OCI-LY1 (cell line): ENCODE measurements at regions not wholly inside any gene's neighbourhood (a gene's known extent, or its start where the extent isn't known, plus 50 kb on each side); places are given as distances from the start of the nearest gene placed in this dataset.
"Not testable (repeated sequence)": the region's sequence is repeated elsewhere in the genome, so short reads cannot be mapped to it uniquely, and the experiment has no call there.

Source experiments
- H2AFZ ChIP-seq: fragments of 200-600 bp; sonication (generic), shearing (Covaris generic); 2 replicates; pipeline ENCODE4 v1.6.0; 2014; ENCODE audit warnings: antibody characterized with exemption, mild to moderate bottlenecking, low read length
- H3F3A ChIP-seq: fragments of 200-600 bp; sonication (generic), shearing (Covaris generic); 2 replicates; pipeline ENCODE4 v1.6.0; 2014; ENCODE audit warnings: mild to moderate bottlenecking, antibody characterized with exemption, low read length, moderate library complexity; ENCODE audit not compliant: insufficient read depth
- H3K27ac ChIP-seq: fragments of 200-600 bp; sonication (generic); 2 replicates; pipeline ENCODE4 v1.5.1; 2014; ENCODE audit warnings: low read length, mixed run types, mild to moderate bottlenecking, low read depth; ENCODE audit not compliant: poor library complexity, severe bottlenecking
- H3K27me3 ChIP-seq: fragments of 200-600 bp; sonication (generic); 2 replicates; pipeline ENCODE4 v1.6.0; 2014; ENCODE audit warnings: antibody characterized with exemption, mild to moderate bottlenecking, low read length, moderate library complexity; ENCODE audit not compliant: insufficient read depth
- H3K36me3 ChIP-seq: fragments of 200-600 bp; sonication (generic); 2 replicates; pipeline ENCODE4 v1.6.1; 2014; ENCODE audit warnings: mild to moderate bottlenecking, antibody characterized with exemption, low read length, moderate library complexity, mixed read lengths; ENCODE audit not compliant: insufficient read depth
- H3K4me1 ChIP-seq: fragments of 200-600 bp; sonication (generic); 2 replicates; pipeline ENCODE4 v1.5.1; 2014; ENCODE audit warnings: mild to moderate bottlenecking, low read length, moderate library complexity; ENCODE audit not compliant: insufficient read depth, severe bottlenecking
- H3K4me2 ChIP-seq: fragments of 200-600 bp; sonication (generic), shearing (Covaris generic); 2 replicates; pipeline ENCODE4 v1.6.1; 2014; ENCODE audit warnings: low read length
- H3K4me3 ChIP-seq: fragments of 200-600 bp; sonication (generic); 2 replicates; pipeline ENCODE4 v1.5.1; 2014; ENCODE audit warnings: low read length, low read depth, mild to moderate bottlenecking, mixed read lengths; ENCODE audit not compliant: poor library complexity, severe bottlenecking
- H3K79me2 ChIP-seq: fragments of 200-600 bp; shearing (Covaris generic); 2 replicates; pipeline ENCODE4 v1.6.1; 2016; ENCODE audit warnings: mixed run types, low read length, mixed read lengths; ENCODE audit not compliant: insufficient read depth
- H3K9ac ChIP-seq: fragments of 200-600 bp; sonication (generic), shearing (Covaris generic); 2 replicates; pipeline ENCODE4 v1.6.1; 2014; ENCODE audit warnings: mild to moderate bottlenecking, low read length, mixed read lengths
- H3K9me2 ChIP-seq: fragments of 200-600 bp; sonication (generic), shearing (Covaris generic); 2 replicates; pipeline ENCODE4 v1.6.1; 2014; ENCODE audit warnings: low read depth, mild to moderate bottlenecking, low read length, mixed read lengths
- H3K9me3 ChIP-seq: fragments of 200-600 bp; shearing (Covaris generic); 2 replicates; pipeline ENCODE4 v1.6.1; 2014; ENCODE audit warnings: low read length, mixed read lengths
- H4K20me1 ChIP-seq: fragments of 200-600 bp; sonication (generic), shearing (Covaris generic); 2 replicates; pipeline ENCODE4 v1.6.0; 2016; ENCODE audit warnings: mild to moderate bottlenecking, low read length; ENCODE audit not compliant: insufficient read depth
- EZH2 ChIP-seq: fragments of 200-600 bp; sonication (generic), shearing (Covaris generic); IDR thresholded peaks from 2 replicates; pipeline ENCODE4 v1.8.0; 2017; ENCODE audit warnings: borderline replicate concordance, mixed run types, mild to moderate bottlenecking, antibody characterized with exemption, low read length, moderate library complexity, mixed read lengths
- TF ChIP-seq, protein P1 (sequence below): fragments of 200-600 bp; sonication (generic), shearing (Covaris generic); IDR thresholded peaks from 2 replicates; pipeline ENCODE4 v1.5.1; 2017; ENCODE audit warnings: mild to moderate bottlenecking, antibody characterized with exemption, low read length, moderate library complexity, mixed read lengths

DNA sequence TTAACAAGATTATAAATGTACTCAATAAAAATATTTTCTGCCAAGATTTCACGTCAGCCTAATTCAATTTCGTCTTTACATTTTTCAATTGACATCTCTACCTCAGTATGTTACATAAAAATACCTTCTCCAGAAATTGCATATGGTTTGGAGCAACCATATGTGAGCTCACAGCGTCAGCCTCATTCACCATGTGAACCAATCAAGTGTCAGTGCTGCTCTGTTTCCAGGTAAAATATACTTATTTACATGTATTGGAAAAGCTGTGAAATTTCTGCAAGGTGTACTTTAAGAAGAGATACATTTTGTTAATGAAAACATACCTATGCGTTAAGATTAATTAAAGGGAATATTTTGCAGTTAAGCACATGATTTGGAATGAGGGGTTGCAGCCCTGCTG lies 110.7 kb upstream of the PRSS1 start:
- no peaks in the 10 kb centered on the region; the same call in 1 of the 2 replicates for H3K27me3 ChIP-seq
- H3K9me3 ChIP-seq: no peaks in the 10 kb centered on the region
- no peaks in the 10 kb centered on the region for H3F3A ChIP-seq
- no peak overlapping the region for H3K27ac ChIP-seq
- H3K79me2 ChIP-seq: no peaks in the 10 kb centered on the region
- H3K36me3 ChIP-seq: no peaks in the 10 kb centered on the region
- H3K9ac ChIP-seq: no peak overlapping the region
- H3K4me1 ChIP-seq: no peaks in the 10 kb centered on the region
- H3K4me2 ChIP-seq: no peak overlapping the region
- TF ChIP-seq, protein P1, sequence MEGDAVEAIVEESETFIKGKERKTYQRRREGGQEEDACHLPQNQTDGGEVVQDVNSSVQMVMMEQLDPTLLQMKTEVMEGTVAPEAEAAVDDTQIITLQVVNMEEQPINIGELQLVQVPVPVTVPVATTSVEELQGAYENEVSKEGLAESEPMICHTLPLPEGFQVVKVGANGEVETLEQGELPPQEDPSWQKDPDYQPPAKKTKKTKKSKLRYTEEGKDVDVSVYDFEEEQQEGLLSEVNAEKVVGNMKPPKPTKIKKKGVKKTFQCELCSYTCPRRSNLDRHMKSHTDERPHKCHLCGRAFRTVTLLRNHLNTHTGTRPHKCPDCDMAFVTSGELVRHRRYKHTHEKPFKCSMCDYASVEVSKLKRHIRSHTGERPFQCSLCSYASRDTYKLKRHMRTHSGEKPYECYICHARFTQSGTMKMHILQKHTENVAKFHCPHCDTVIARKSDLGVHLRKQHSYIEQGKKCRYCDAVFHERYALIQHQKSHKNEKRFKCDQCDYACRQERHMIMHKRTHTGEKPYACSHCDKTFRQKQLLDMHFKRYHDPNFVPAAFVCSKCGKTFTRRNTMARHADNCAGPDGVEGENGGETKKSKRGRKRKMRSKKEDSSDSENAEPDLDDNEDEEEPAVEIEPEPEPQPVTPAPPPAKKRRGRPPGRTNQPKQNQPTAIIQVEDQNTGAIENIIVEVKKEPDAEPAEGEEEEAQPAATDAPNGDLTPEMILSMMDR: no peak
- no peak for TF ChIP-seq EZH2
- H3K9me2 ChIP-seq: no peaks in the 10 kb centered on the region
- H2AFZ ChIP-seq: no peak overlapping the region
- H3K4me3 ChIP-seq: no peak overlapping the region
- H4K20me1 ChIP-seq: no peaks in the 10 kb centered on the region

DNA sequence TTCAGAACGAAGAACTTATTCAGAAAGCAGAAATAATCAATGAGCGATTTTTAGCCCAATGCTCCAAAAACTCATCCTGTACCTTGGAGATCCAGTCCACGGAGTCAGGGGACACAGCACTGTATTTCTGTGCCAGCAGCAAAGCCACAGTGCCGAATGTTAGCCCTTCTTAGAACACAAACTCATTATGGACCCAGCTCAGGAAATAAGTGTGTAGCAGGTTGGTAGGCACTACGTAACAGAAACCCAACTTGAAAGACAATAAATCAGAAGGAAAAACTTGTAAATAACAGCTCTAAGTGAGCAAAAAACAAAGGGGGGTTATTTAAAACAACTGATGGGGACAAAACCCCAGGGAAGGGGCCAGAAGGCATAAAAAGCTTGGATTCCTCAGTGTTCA lies 112.0 kb upstream of the PRSS1 start:
- H3K27me3 ChIP-seq: peaks cover 1% of the 10 kb centered on the region; the same call in 1 of the 2 replicates
- no peak overlapping the region for H3K4me3 ChIP-seq
- H3K9me2 ChIP-seq: no peaks in the 10 kb centered on the region
- no peaks in the 10 kb centered on the region for H4K20me1 ChIP-seq
- TF ChIP-seq EZH2: no peak
- TF ChIP-seq, protein P1: no peak
- H3K79me2 ChIP-seq: no peaks in the 10 kb centered on the region
- H3F3A ChIP-seq: no peaks in the 10 kb centered on the region
- H3K36me3 ChIP-seq: no peaks in the 10 kb centered on the region
- no peaks in the 10 kb centered on the region for H3K9me3 ChIP-seq
- no peak overlapping the region for H3K27ac ChIP-seq
- no peak overlapping the region for H2AFZ ChIP-seq
- H3K9ac ChIP-seq: no peak overlapping the region
- no peak overlapping the region for H3K4me2 ChIP-seq
- H3K4me1 ChIP-seq: no peaks in the 10 kb centered on the region

GRCh38 chr7:142636751-142637150 lies 112.5 kb upstream of the PRSS1 start:
- H3K4me2 ChIP-seq: no peak overlapping the region
- no peaks in the 10 kb centered on the region for H3K4me1 ChIP-seq
- H3K79me2 ChIP-seq: no peaks in the 10 kb centered on the region
- H3K9ac ChIP-seq: no peak overlapping the region
- H3K27ac ChIP-seq: no peak overlapping the region
- H3K4me3 ChIP-seq: no peak overlapping the region
- no peaks in the 10 kb centered on the region for H4K20me1 ChIP-seq
- no peaks in the 10 kb centered on the region for H3K9me2 ChIP-seq
- no peak overlapping the region for H2AFZ ChIP-seq
- no peaks in the 10 kb centered on the region for H3K9me3 ChIP-seq
- TF ChIP-seq, protein P1: no peak
- TF ChIP-seq EZH2: no peak
- H3F3A ChIP-seq: no peaks in the 10 kb centered on the region
- no peaks in the 10 kb centered on the region for H3K36me3 ChIP-seq
- peaks cover 3% of the 10 kb centered on the region; the same call in 1 of the 2 replicates for H3K27me3 ChIP-seq

GRCh38 chr7:142636107-142636506 lies 113.2 kb upstream of the PRSS1 start:
- not testable (repeated sequence) for H2AFZ ChIP-seq, H3K9me3 ChIP-seq, H3K9me2 ChIP-seq, H3K27me3 ChIP-seq, H3K9ac ChIP-seq, H3K36me3 ChIP-seq, H3K4me3 ChIP-seq, H3F3A ChIP-seq, H3K27ac ChIP-seq, H4K20me1 ChIP-seq, H3K4me1 ChIP-seq, H3K4me2 ChIP-seq, H3K79me2 ChIP-seq
